Lung (tissue), 11 donors: ENCODE measurements at regions not wholly inside any gene's neighbourhood (a gene's known extent, or its start where the extent isn't known, plus 50 kb on each side); places are given as distances from the start of the nearest gene placed in this dataset.

Source experiments
- ATAC-seq: fragments of 200-7000 bp; cut with Tn5 transposase; one replicate; pipeline ENCODE4 v1.9.1; 2020; ENCODE audit warnings: moderate number of reproducible peaks; ENCODE audit not compliant: insufficient read depth, low FRiP score
- DNase-seq, 3 donors: peaks; one replicate each; pipeline ENCODE4 v3.0.0-alpha.2; 2013 to 2017
- H3K27ac ChIP-seq, 2 donors: one replicate each; pipeline ENCODE4 v1.5.1; 2013; ENCODE audit warnings: mild to moderate bottlenecking in 2 of 2, moderate library complexity in 2 of 2, control low read depth in 1 of 2, inconsistent platforms in 1 of 2, low read depth in 1 of 2, low read length in 1 of 2
- H3K27me3 ChIP-seq, 3 donors: one replicate each; pipeline ENCODE4 v1.5.1; 2013; ENCODE audit warnings: low read length in 2 of 3; ENCODE audit not compliant: control insufficient read depth in 3 of 3, insufficient read depth in 3 of 3
- H3K36me3 ChIP-seq, 4 donors: one replicate each; pipeline ENCODE4 v1.5.1; 2013; ENCODE audit warnings: low read length in 4 of 4, mild to moderate bottlenecking in 1 of 4, moderate library complexity in 1 of 4; ENCODE audit not compliant: control insufficient read depth in 4 of 4, insufficient read depth in 4 of 4
- H3K4me1 ChIP-seq, 5 donors: one replicate each; pipeline ENCODE4 v1.5.1; 2013; ENCODE audit warnings: low read length in 5 of 5, mild to moderate bottlenecking in 2 of 5, moderate library complexity in 1 of 5; ENCODE audit not compliant: control insufficient read depth in 5 of 5, insufficient read depth in 5 of 5
- H3K4me3 ChIP-seq: one replicate; pipeline ENCODE4 v1.5.1; 2013; ENCODE audit warnings: mild to moderate bottlenecking, control low read depth, moderate library complexity
- H3K9ac ChIP-seq, 2 donors: one replicate each; pipeline ENCODE4 v1.5.1; 2013; ENCODE audit warnings: low read length in 2 of 2, control low read depth in 1 of 2; ENCODE audit not compliant: insufficient read depth in 1 of 2
- H3K9me3 ChIP-seq, 4 donors: one replicate each; pipeline ENCODE4 v1.5.1; 2013; ENCODE audit warnings: low read length in 3 of 4, mild to moderate bottlenecking in 1 of 4, moderate library complexity in 1 of 4; ENCODE audit not compliant: control insufficient read depth in 4 of 4, insufficient read depth in 3 of 4
- CTCF ChIP-seq: IDR thresholded peaks from 2 replicates; pipeline ENCODE4 v1.5.1; 2012; ENCODE audit warnings: mild to moderate bottlenecking; ENCODE audit errors: control extremely low read depth, extremely low read depth
- WGBS, 2 donors: extraction: QIAGEN DNeasy Blood & Tissue Kit; methylation state at CpG; one replicate each; pipeline ENCODE4 v1.1.7; 2013; 5-methylcytosine and 5-hydroxymethylcytosine counted together
- donor health status: control.
- donor health status: control.
- donor health status: Bipolar disorder and iron deficiency.
- donor health status: healthy.
- donor health status: DM: yes; HTN: yes; CAD: no.

- no peak for TF ChIP-seq CTCF
- no peaks in the 10 kb centered on the region for H3K9me3 ChIP-seq
- H3K36me3 ChIP-seq = no peaks in the 10 kb centered on the region
- peaks cover 0 to 9% (median 0%) of the 10 kb centered on the region in 5 donors for H3K4me1 ChIP-seq
- ATAC-seq = peak; percentile 81
- H3K9ac ChIP-seq = peak overlapping the region in 1 of 2 donors; percentile 28
- H3K27ac ChIP-seq = no peak overlapping the region
- peak; percentile 61 to 81 (median 76) for DNase-seq
- 18 to 42% methylated on average over 21 of the region's 21 CpGs for WGBS, 2 donors
- H3K4me3 ChIP-seq = no peak overlapping the region
- H3K27me3 ChIP-seq = no peaks in the 10 kb centered on the region
Observed at GRCh38 chr10:3668276-3668965, 116.6 kb downstream of the KLF6 start.

- H3K27me3 ChIP-seq = no peaks in the 10 kb centered on the region
- TF ChIP-seq CTCF = no peak
- no peaks in the 10 kb centered on the region for H3K36me3 ChIP-seq
- WGBS, 2 donors = 46 to 70% methylated on average over 14 of the region's 14 CpGs
- no peak for ATAC-seq
- no peak overlapping the region for H3K4me3 ChIP-seq
- peaks cover 0 to 9% (median 0%) of the 10 kb centered on the region in 5 donors for H3K4me1 ChIP-seq
- no peak overlapping the region for H3K9ac ChIP-seq
- H3K9me3 ChIP-seq = peaks cover 0 to 2% (median 0%) of the 10 kb centered on the region in 4 donors
- peak overlapping the region in 1 of 2 donors; percentile 9 for H3K27ac ChIP-seq
- no peak for DNase-seq
Observed at GRCh38 chr10:3666525-3667302, 118.3 kb downstream of the KLF6 start.

- no peak for ATAC-seq
- TF ChIP-seq CTCF = no peak
- DNase-seq = no peak
- Histone ChIP-seq H3K9me3 (peaks cover 0 to 2% (median 0%) of the 10 kb centered on the region in 4 donors), H3K9ac (no peak overlapping the region), H3K27me3 (no peaks in the 10 kb centered on the region), H3K4me1 (peaks cover 0 to 9% (median 0%) of the 10 kb centered on the region in 5 donors), H3K27ac (no peak overlapping the region), H3K36me3 (no peaks in the 10 kb centered on the region), H3K4me3 (no peak overlapping the region)
- WGBS, 2 donors = 90 to 92% methylated on average over 15 of the region's 15 CpGs
Observed at GRCh38 chr10:3665316-3665908, 119.6 kb downstream of the KLF6 start.
